ENCODE measurements at regions not wholly inside any gene's neighbourhood (a gene's known extent, or its start where the extent isn't known, plus 50 kb on each side); places are given as distances from the start of the nearest gene placed in this dataset.

- DNase-seq: no peak
Observed at GRCh38 chrX:110432091-110432905, 73.7 kb downstream of the RTL9 start.

- no peak for DNase-seq
Observed at GRCh38 chrX:110432906-110433215, 74.2 kb downstream of the RTL9 start.

GRCh38 chrX:110435196-110435595 is 76.5 kb downstream of the RTL9 start:
- no peak for DNase-seq

- DNase-seq: no peak
Observed at GRCh38 chrX:110436523-110436922, 77.9 kb downstream of the RTL9 start.

GRCh38 chrX:110437686-110438085 is 79.0 kb downstream of the RTL9 start:
- no peak for DNase-seq

- no peak for DNase-seq
Observed at GRCh38 chrX:110440016-110440805, 81.6 kb downstream of the RTL9 start.

- DNase-seq: no peak
Observed at GRCh38 chrX:110442635-110443034, 84.0 kb downstream of the RTL9 start.

GRCh38 chrX:110444996-110445395 is 86.3 kb downstream of the RTL9 start:
- DNase-seq: no peak

- no peak for DNase-seq
Observed at GRCh38 chrX:110448459-110448858, 89.8 kb downstream of the RTL9 start.

- no peak for DNase-seq
Observed at GRCh38 chrX:110449312-110449711, 90.7 kb downstream of the RTL9 start.

- DNase-seq: peak; percentile 8
Observed at GRCh38 chrX:110450050-110450449, 91.4 kb downstream of the RTL9 start.

- DNase-seq: no peak
Observed at GRCh38 chrX:110454336-110454735, 95.7 kb downstream of the RTL9 start.

- DNase-seq: no peak
Observed at GRCh38 chrX:110462957-110463356, 104.3 kb downstream of the RTL9 start.

- DNase-seq: no peak
Observed at GRCh38 chrX:110466790-110467189, 108.1 kb downstream of the RTL9 start.

GRCh38 chrX:110472265-110472664 is 113.6 kb downstream of the RTL9 start:
- DNase-seq: no peak

- no peak for DNase-seq
Observed at GRCh38 chrX:110477593-110478228, 119.1 kb downstream of the RTL9 start.

GRCh38 chrX:110491846-110492620 is 133.4 kb downstream of the RTL9 start:
- DNase-seq: no peak

GRCh38 chrX:110504947-110505346 is 146.3 kb downstream of the RTL9 start:
- DNase-seq: no peak

- no peak for DNase-seq
Observed at GRCh38 chrX:110509755-110510532, 151.3 kb downstream of the RTL9 start.

GRCh38 chrX:110511238-110511637 is 152.6 kb downstream of the RTL9 start:
- no peak for DNase-seq

GRCh38 chrX:110512341-110512740 is 153.7 kb downstream of the RTL9 start:
- no peak for DNase-seq

GRCh38 chrX:110514509-110514908 is 155.9 kb downstream of the RTL9 start:
- DNase-seq: no peak

Measured in NK-92 treated with Interleukin-12 subunit alpha and Interleukin-12 subunit beta, amount 100 ng/mL, for 24 hours (cell line).